Gastrocnemius medialis (tissue), 4 donors: ENCODE measurements at regions not wholly inside any gene's neighbourhood (a gene's known extent, or its start where the extent isn't known, plus 50 kb on each side); places are given as distances from the start of the nearest gene placed in this dataset.

ENCODE experiments used
- ATAC-seq, 2 donors: fragments of 150-250 bp; one replicate each; pipeline ENCODE4 v1.9.1; 2016
- DNase-seq, 2 donors: peaks; one replicate each; pipeline ENCODE4 v3.0.0-alpha.2; 2019
- H3K27ac ChIP-seq, 4 donors: fragments of 200-600 bp; sonication (generic); 1 replicate in 1 of 4; 2 replicates in 3 of 4; pipeline ENCODE4 v1.5.1; 2016 to 2018; ENCODE audit warnings: mild to moderate bottlenecking in 2 of 4, moderate library complexity in 1 of 4
- H3K27me3 ChIP-seq, 3 donors: fragments of 200-600 bp; sonication (generic) in 2 of 3; 1 replicate in 1 of 3; 2 replicates in 2 of 3; pipeline versions ENCODE4 v1.5.1 to v1.6.0; 2016 to 2019; ENCODE audit warnings: mild to moderate bottlenecking in 1 of 3, moderate library complexity in 1 of 3
- H3K36me3 ChIP-seq, 2 donors: fragments of 200-600 bp; sonication (generic) in 1 of 2; one replicate each; pipeline ENCODE4 v1.5.1; 2017 to 2018
- H3K4me1 ChIP-seq, 2 donors: fragments of 200-600 bp; sonication (generic) in 1 of 2; one replicate each; pipeline ENCODE4 v1.5.1; 2016 to 2017; ENCODE audit warnings: mild to moderate bottlenecking in 2 of 2
- H3K4me3 ChIP-seq, 4 donors: fragments of 200-600 bp; sonication (generic) in 3 of 4; 1 replicate in 1 of 4; 2 replicates in 3 of 4; pipeline ENCODE4 v1.5.1; 2016 to 2019; ENCODE audit warnings: mild to moderate bottlenecking in 2 of 4
- H3K9me3 ChIP-seq, 3 donors: fragments of 200-600 bp; sonication (generic) in 2 of 3; 1 replicate in 1 of 3; 2 replicates in 2 of 3; pipeline ENCODE4 v1.5.1; 2016 to 2019
- POLR2A ChIP-seq, 2 donors: fragments of 450-650 bp; IDR thresholded peaks; one replicate each; pipeline ENCODE4 v1.6.1; 2017; ENCODE audit warnings: antibody characterized with exemption in 2 of 2, mild to moderate bottlenecking in 2 of 2, moderate library complexity in 2 of 2
- in situ Hi-C, 4 donors: fragments of 200-750 bp; cut with MboI; loops; one replicate each; pipeline versions ENCODE4 v1.15.0 to v1.8.0; 2017; ENCODE audit warnings: low sequenced_read_pairs in 4 of 4
- intact Hi-C: fragments of 100-400 bp; cut with DNase I; formaldehyde crosslinking; loops from one replicate; pipeline ENCODE4 v1.15.1; 2023; ENCODE audit warnings: low total_unique reads
- TF ChIP-seq, protein P1 (sequence below), 5 experiments: fragments of 450-650 bp in 3 of 5; fragments of 200-600 bp in 2 of 5; sonication (generic) in 2 of 5; IDR thresholded peaks in 4 of 5; conservative IDR thresholded peaks in 1 of 5; 1 replicate in 4 of 5; 2 replicates in 1 of 5; pipeline ENCODE4 v1.5.1; 2016 to 2019; ENCODE audit warnings: antibody characterized with exemption in 5 of 5, mild to moderate bottlenecking in 3 of 5, moderate library complexity in 3 of 5

GRCh38 chr3:124246949-124247348, 255.0 kb upstream of the ROPN1 start:
- peak in 1 of 2 donors; percentile 57 for ATAC-seq

DNA sequence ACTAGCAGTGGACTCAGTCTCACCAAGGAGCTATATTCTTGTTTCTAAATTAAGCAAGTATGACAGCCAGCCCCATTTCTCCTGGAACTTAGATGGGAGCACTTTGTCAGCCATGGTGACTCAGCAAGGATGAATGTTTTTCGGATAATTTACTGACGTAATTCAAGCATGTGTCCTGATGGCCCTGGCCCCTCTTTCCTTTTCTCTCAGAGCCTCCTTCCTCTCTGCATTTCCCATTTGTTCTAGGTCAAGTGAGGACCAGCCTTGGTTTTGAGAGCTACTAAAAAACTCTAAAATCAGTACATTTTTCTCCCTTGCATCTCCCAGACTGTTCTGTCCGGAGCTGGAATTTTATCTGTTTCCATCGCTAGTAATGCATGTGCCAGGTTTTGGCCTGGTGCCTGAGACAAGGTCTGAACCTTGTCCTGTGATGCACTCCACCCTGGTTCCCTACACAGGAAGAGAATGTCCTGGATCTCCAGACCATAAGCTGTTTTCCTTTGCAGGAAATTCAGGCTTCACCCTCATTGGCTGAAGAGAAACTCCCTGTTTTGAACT, 256.6 kb upstream of the ROPN1 start:
- intact Hi-C loops: loop anchor here (5.0 kb wide), 1 partner anchor 166 kb away; no protein-coding TSS in a partner anchor
- DNase-seq: peak; percentile 41 to 50
- Histone ChIP-seq H3K4me1 (peaks cover 28 to 47% of the 10 kb centered on the region in 2 donors), H3K4me3 (peak overlapping the region in 1 of 4 donors; percentile 4), H3K36me3 (no peaks in the 10 kb centered on the region), H3K9me3 (no peaks in the 10 kb centered on the region), H3K27ac (peak overlapping the region; percentile 66 to 88 (median 82)), H3K27me3 (no peaks in the 10 kb centered on the region)
- TF ChIP-seq, protein P1, sequence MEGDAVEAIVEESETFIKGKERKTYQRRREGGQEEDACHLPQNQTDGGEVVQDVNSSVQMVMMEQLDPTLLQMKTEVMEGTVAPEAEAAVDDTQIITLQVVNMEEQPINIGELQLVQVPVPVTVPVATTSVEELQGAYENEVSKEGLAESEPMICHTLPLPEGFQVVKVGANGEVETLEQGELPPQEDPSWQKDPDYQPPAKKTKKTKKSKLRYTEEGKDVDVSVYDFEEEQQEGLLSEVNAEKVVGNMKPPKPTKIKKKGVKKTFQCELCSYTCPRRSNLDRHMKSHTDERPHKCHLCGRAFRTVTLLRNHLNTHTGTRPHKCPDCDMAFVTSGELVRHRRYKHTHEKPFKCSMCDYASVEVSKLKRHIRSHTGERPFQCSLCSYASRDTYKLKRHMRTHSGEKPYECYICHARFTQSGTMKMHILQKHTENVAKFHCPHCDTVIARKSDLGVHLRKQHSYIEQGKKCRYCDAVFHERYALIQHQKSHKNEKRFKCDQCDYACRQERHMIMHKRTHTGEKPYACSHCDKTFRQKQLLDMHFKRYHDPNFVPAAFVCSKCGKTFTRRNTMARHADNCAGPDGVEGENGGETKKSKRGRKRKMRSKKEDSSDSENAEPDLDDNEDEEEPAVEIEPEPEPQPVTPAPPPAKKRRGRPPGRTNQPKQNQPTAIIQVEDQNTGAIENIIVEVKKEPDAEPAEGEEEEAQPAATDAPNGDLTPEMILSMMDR (IDR thresholded peaks at IDR 0.05 in 4 of 5, conservative IDR thresholded peaks at IDR 0.05 in 1 of 5): no peak
- TF ChIP-seq POLR2A (IDR thresholded peaks at IDR 0.05): no peak
- peak; percentile 79 to 82 for ATAC-seq
- in situ Hi-C loops: no loop called here

More at GRCh38 chr3:124246949-124247348, 255.0 kb upstream of the ROPN1 start:
- DNase-seq: peak in 1 of 2 donors; percentile 20
- intact Hi-C loops (loop anchor here (5.0 kb wide), 1 partner anchor 165 kb away; no protein-coding TSS in a partner anchor), in situ Hi-C loops (no loop called here)
- TF ChIP-seq, protein P1 (IDR thresholded peaks at IDR 0.05 in 4 of 5, conservative IDR thresholded peaks at IDR 0.05 in 1 of 5): peak in 4 of 5 experiments; percentile 19 to 48 (median 38)
- TF ChIP-seq POLR2A (IDR thresholded peaks at IDR 0.05): no peak
- Histone ChIP-seq H3K27ac (peak overlapping the region; percentile 66 to 88 (median 82)), H3K9me3 (no peaks in the 10 kb centered on the region), H3K4me1 (peaks cover 28 to 47% of the 10 kb centered on the region in 2 donors), H3K27me3 (no peaks in the 10 kb centered on the region), H3K4me3 (no peak overlapping the region), H3K36me3 (no peaks in the 10 kb centered on the region)

DNA sequence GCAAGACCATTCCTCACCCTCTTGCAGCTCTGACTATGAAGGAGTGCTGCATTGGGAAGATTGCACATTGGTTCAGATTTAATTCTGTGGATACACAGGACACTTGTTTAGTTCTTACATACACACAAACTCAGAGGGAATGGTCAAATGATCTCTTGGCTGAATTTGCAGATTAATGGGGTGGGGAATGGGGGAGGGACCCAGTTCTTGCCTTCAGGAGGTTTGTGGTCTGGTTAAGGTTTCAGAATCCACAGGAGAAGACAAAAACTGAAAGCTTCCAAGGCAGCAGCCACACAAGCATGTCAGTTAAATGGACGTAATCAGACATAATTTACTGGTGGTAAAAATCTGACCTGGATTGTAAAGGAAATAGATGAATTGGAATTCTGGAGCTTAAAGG, 257.1 kb upstream of the ROPN1 start:
- ATAC-seq (no peak), DNase-seq (no peak)
- no peak overlapping the region for H3K4me3 ChIP-seq
- H3K4me1 ChIP-seq: peaks cover 28 to 49% of the 10 kb centered on the region in 2 donors
- no peaks in the 10 kb centered on the region for H3K27me3 ChIP-seq
- TF ChIP-seq POLR2A (IDR thresholded peaks at IDR 0.05): no peak
- TF ChIP-seq, protein P1 (IDR thresholded peaks at IDR 0.05 in 4 of 5, conservative IDR thresholded peaks at IDR 0.05 in 1 of 5): no peak
- peak overlapping the region; percentile 66 to 88 (median 82) for H3K27ac ChIP-seq
- no peaks in the 10 kb centered on the region for H3K9me3 ChIP-seq
- in situ Hi-C loops: no loop called here
- no peaks in the 10 kb centered on the region for H3K36me3 ChIP-seq
- intact Hi-C loops: loop anchor here (5.0 kb wide), 1 partner anchor 167 kb away; no protein-coding TSS in a partner anchor

DNA sequence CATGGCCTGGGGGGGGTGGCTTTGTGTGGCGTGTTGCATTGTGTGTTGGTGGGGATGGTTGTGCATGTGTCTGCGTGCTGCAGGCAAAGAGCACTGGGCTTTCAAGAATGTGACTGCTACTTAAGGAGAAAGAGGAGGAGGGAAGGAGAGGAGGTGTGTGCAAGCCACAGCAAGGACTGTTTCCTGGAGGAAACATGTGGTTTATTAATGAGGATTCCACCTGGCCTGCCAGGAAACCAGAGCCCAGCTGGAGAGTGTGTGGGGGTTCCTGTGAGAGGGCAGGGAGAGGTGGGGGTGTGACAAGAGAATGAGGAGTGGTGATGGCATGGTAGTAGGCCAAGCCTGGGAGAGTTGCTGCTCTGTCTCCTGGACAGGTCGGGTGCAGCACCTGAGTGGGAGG, 258.1 kb upstream of the ROPN1 start:
- TF ChIP-seq, protein P1 (IDR thresholded peaks at IDR 0.05 in 4 of 5, conservative IDR thresholded peaks at IDR 0.05 in 1 of 5): no peak
- TF ChIP-seq POLR2A (IDR thresholded peaks at IDR 0.05): no peak
- intact Hi-C loops (no loop called here), in situ Hi-C loops (no loop called here)
- Histone ChIP-seq H3K27me3 (no peaks in the 10 kb centered on the region), H3K9me3 (no peaks in the 10 kb centered on the region), H3K36me3 (no peaks in the 10 kb centered on the region), H3K27ac (peak overlapping the region; percentile 66 to 88 (median 82)), H3K4me3 (no peak overlapping the region), H3K4me1 (peaks cover 28 to 50% of the 10 kb centered on the region in 2 donors)
- ATAC-seq: no peak
- DNase-seq: no peak
